ENCODE measurements at regions not wholly inside any gene's neighbourhood (a gene's known extent, or its start where the extent isn't known, plus 50 kb on each side); places are given as distances from the start of the nearest gene placed in this dataset.

DNA sequence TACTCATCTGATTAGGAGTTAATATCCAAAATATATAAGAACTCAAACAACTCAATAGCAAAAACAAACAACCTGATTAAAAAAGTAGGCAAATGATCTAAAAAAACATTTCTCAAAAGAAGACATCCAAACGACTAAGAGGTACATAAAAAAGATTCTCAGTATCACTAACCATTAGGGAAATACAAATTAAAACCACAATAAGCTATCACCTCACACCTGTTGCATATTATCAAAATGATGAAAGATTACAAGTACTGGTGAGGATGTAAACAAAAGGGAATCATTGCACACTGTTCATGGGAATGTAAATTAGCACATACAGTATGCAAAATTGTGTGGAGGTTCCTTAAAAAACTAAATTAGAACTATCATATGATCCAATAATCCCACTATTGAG is 865.5 kb downstream of the TMEM182 start:
- no peak for TF ChIP-seq POLR2A (IDR thresholded peaks at IDR 0.05)
- TF ChIP-seq, protein P1, sequence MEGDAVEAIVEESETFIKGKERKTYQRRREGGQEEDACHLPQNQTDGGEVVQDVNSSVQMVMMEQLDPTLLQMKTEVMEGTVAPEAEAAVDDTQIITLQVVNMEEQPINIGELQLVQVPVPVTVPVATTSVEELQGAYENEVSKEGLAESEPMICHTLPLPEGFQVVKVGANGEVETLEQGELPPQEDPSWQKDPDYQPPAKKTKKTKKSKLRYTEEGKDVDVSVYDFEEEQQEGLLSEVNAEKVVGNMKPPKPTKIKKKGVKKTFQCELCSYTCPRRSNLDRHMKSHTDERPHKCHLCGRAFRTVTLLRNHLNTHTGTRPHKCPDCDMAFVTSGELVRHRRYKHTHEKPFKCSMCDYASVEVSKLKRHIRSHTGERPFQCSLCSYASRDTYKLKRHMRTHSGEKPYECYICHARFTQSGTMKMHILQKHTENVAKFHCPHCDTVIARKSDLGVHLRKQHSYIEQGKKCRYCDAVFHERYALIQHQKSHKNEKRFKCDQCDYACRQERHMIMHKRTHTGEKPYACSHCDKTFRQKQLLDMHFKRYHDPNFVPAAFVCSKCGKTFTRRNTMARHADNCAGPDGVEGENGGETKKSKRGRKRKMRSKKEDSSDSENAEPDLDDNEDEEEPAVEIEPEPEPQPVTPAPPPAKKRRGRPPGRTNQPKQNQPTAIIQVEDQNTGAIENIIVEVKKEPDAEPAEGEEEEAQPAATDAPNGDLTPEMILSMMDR (IDR thresholded peaks at IDR 0.05): no peak

All from heart left ventricle (tissue), 13 donors.